Loucy (cell line): ENCODE measurements at regions not wholly inside any gene's neighbourhood (a gene's known extent, or its start where the extent isn't known, plus 50 kb on each side); places are given as distances from the start of the nearest gene placed in this dataset.

Source experiments
- EZH2phosphoT487 ChIP-seq: fragments of 200-600 bp; IDR thresholded peaks from 2 replicates; pipeline ENCODE4 v1.6.1; 2018; ENCODE audit warnings: antibody characterized with exemption, mild to moderate bottlenecking, moderate library complexity, borderline replicate concordance
- TF ChIP-seq, protein P1 (sequence below): fragments of 200-600 bp; sonication (generic); conservative IDR thresholded peaks from 2 replicates; pipeline ENCODE4 v1.5.1; 2014; ENCODE audit warnings: mild to moderate bottlenecking, antibody characterized with exemption, low read length

DNA sequence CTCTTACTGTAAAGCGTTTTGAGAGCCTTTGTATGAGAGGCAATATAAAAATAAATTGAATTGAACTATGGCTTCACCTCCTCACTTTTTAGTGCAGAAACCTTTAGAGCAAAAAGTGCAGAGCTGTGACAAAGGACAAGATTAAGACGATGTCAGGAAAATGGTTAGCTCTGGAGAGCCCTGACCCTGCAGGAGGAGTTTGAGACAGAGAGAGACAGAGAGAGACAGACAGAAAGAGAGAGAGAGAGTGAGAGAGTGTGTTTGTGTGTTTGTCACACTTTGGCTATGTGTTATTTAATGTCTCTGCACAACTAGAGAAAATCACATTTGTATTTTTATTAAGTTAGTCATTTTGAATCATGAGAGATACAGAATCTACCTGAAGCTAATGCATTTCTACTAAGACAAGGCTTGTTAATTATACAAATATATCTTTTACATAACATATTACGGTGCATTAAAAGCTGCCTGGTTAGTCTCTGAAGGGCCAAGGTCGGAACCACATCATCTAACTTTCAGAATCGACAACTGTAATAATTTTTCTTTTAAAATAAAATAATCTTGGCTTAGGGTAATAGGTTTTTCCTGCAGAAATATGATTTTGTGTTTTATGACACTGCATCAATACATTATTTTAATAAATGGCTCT lies 423.5 kb upstream of the ZEB2 start:
- no peak for TF ChIP-seq EZH2phosphoT487
- TF ChIP-seq, protein P1, sequence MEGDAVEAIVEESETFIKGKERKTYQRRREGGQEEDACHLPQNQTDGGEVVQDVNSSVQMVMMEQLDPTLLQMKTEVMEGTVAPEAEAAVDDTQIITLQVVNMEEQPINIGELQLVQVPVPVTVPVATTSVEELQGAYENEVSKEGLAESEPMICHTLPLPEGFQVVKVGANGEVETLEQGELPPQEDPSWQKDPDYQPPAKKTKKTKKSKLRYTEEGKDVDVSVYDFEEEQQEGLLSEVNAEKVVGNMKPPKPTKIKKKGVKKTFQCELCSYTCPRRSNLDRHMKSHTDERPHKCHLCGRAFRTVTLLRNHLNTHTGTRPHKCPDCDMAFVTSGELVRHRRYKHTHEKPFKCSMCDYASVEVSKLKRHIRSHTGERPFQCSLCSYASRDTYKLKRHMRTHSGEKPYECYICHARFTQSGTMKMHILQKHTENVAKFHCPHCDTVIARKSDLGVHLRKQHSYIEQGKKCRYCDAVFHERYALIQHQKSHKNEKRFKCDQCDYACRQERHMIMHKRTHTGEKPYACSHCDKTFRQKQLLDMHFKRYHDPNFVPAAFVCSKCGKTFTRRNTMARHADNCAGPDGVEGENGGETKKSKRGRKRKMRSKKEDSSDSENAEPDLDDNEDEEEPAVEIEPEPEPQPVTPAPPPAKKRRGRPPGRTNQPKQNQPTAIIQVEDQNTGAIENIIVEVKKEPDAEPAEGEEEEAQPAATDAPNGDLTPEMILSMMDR, result no peak
